ENCODE measurements at regions not wholly inside any gene's neighbourhood (a gene's known extent, or its start where the extent isn't known, plus 50 kb on each side); places are given as distances from the start of the nearest gene placed in this dataset.

- Histone ChIP-seq H3K9me3 (no peaks in the 10 kb centered on the region), H3K27ac (no peak overlapping the region), H3K27me3 (no peaks in the 10 kb centered on the region), H3K36me3 (no peaks in the 10 kb centered on the region), H3K4me1 (no peaks in the 10 kb centered on the region), H3K4me3 (no peak overlapping the region)
- intact Hi-C loops (cut with DNase I): no loop called here
- DNase-seq (ENCODE audit: extremely low spot score in 2 of 2): no peak
- TF ChIP-seq POLR2A (IDR thresholded peaks at IDR 0.05) (no peak), POLR2AphosphoS5 (IDR thresholded peaks at IDR 0.05; ENCODE audit: insufficient read depth in 1 of 2, low read depth in 1 of 2) (no peak), CTCF (IDR thresholded peaks at IDR 0.05) (no peak)
These were observed 156.9 kb upstream of the CIBAR2 start for GRCh38 chr16:85269165-85269564.

- DNase-seq (ENCODE audit: extremely low spot score in 2 of 2): no peak
- no peaks in the 10 kb centered on the region for H3K36me3 ChIP-seq
- no peak overlapping the region for H3K27ac ChIP-seq
- TF ChIP-seq POLR2AphosphoS5 (IDR thresholded peaks at IDR 0.05; ENCODE audit: insufficient read depth in 1 of 2, low read depth in 1 of 2): no peak
- no peak for TF ChIP-seq POLR2A (IDR thresholded peaks at IDR 0.05)
- no peak for TF ChIP-seq CTCF (IDR thresholded peaks at IDR 0.05)
- no peaks in the 10 kb centered on the region for H3K4me1 ChIP-seq
- H3K4me3 ChIP-seq: no peak overlapping the region
- H3K9me3 ChIP-seq: no peaks in the 10 kb centered on the region
- intact Hi-C loops (cut with DNase I): loop anchor here (10.0 kb wide), 1 partner anchor 444 kb away; no protein-coding TSS in a partner anchor
- H3K27me3 ChIP-seq: no peaks in the 10 kb centered on the region
These were observed 158.1 kb upstream of the CIBAR2 start for GRCh38 chr16:85270374-85270773.

- TF ChIP-seq CTCF (IDR thresholded peaks at IDR 0.05) (no peak), POLR2AphosphoS5 (IDR thresholded peaks at IDR 0.05; ENCODE audit: insufficient read depth in 1 of 2, low read depth in 1 of 2) (no peak), POLR2A (IDR thresholded peaks at IDR 0.05) (no peak)
- no peaks in the 10 kb centered on the region for H3K27me3 ChIP-seq
- DNase-seq (ENCODE audit: extremely low spot score in 2 of 2): no peak
- H3K9me3 ChIP-seq: no peaks in the 10 kb centered on the region
- H3K4me1 ChIP-seq: no peaks in the 10 kb centered on the region
- no peak overlapping the region for H3K4me3 ChIP-seq
- H3K27ac ChIP-seq: no peak overlapping the region
- no peaks in the 10 kb centered on the region for H3K36me3 ChIP-seq
- intact Hi-C loops (cut with DNase I): loop anchor here (10.0 kb wide), 1 partner anchor 444 kb away; no protein-coding TSS in a partner anchor
These were observed 158.9 kb upstream of the CIBAR2 start for GRCh38 chr16:85271198-85271597.

GRCh38 chr16:85273293-85273692 is 161.0 kb upstream of the CIBAR2 start:
- Histone ChIP-seq H3K4me3 (no peak overlapping the region), H3K27me3 (no peaks in the 10 kb centered on the region), H3K9me3 (no peaks in the 10 kb centered on the region), H3K27ac (no peak overlapping the region), H3K36me3 (no peaks in the 10 kb centered on the region), H3K4me1 (no peaks in the 10 kb centered on the region)
- no peak for DNase-seq (ENCODE audit: extremely low spot score in 2 of 2)
- TF ChIP-seq POLR2AphosphoS5 (IDR thresholded peaks at IDR 0.05; ENCODE audit: insufficient read depth in 1 of 2, low read depth in 1 of 2): no peak
- TF ChIP-seq CTCF (IDR thresholded peaks at IDR 0.05): no peak
- no peak for TF ChIP-seq POLR2A (IDR thresholded peaks at IDR 0.05)
- intact Hi-C loops (cut with DNase I): loop anchor here (10.0 kb wide), 1 partner anchor 442 kb away; no protein-coding TSS in a partner anchor

GRCh38 chr16:85274501-85274900 is 162.2 kb upstream of the CIBAR2 start:
- Histone ChIP-seq H3K4me1 (no peaks in the 10 kb centered on the region), H3K27ac (no peak overlapping the region), H3K36me3 (no peaks in the 10 kb centered on the region), H3K27me3 (no peaks in the 10 kb centered on the region), H3K9me3 (no peaks in the 10 kb centered on the region), H3K4me3 (no peak overlapping the region)
- TF ChIP-seq POLR2A (IDR thresholded peaks at IDR 0.05): no peak
- no peak for TF ChIP-seq CTCF (IDR thresholded peaks at IDR 0.05)
- TF ChIP-seq POLR2AphosphoS5 (IDR thresholded peaks at IDR 0.05; ENCODE audit: insufficient read depth in 1 of 2, low read depth in 1 of 2): no peak
- DNase-seq (ENCODE audit: extremely low spot score in 2 of 2): no peak
- intact Hi-C loops (cut with DNase I): loop anchor here (10.0 kb wide), 1 partner anchor 440 kb away; no protein-coding TSS in a partner anchor

Data from vagina (tissue), 2 donors.